ENCODE measurements at regions not wholly inside any gene's neighbourhood (a gene's known extent, or its start where the extent isn't known, plus 50 kb on each side); places are given as distances from the start of the nearest gene placed in this dataset.

DNA sequence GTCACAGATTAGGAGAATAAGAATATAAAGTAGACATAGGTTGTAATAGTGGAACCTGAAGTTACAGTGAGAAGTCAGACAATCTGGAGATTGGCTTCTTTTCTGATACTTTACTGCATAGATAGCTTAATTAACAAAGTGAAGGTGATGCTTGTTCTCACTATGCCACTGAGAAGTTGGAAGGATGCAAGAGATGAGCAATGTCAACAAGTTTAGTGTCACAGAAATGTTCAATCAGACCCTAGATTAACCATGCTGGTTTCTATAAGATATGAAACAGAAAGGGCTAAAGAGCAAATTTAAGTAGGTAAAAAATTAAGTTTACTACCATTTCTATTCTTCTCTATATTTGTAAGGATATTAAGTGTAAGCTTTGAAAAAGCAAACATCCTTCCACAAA, 838.6 kb upstream of the SORCS1 start:
- no peak for TF ChIP-seq ZBTB7A (IDR thresholded peaks at IDR 0.05; ENCODE audit: low read depth)
- no peak for TF ChIP-seq TCF12 (IDR thresholded peaks at IDR 0.05; ENCODE audit: low read depth)
- no peak for TF ChIP-seq TEAD4 (IDR thresholded peaks at IDR 0.05)

DNA sequence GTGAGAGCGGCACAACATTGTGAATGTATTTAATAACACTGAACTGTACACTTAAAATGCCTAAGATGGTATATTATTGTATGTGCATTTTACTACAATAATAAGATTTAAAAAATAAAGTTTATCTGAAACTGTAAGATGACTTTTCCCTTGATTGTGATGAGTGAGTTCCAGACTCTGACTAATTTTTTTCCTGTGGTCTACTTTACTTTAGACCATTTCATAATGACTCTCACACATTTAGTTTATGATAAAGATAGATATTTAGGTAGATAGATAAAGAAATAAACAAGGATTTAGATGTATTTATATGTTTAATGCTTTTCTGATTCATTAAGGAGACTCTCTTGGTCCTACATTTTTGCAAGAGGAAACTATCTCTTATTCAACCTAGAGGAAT, 835.9 kb upstream of the SORCS1 start:
- TF ChIP-seq RAD21 (IDR thresholded peaks at IDR 0.05; ENCODE audit: low read depth) (no peak), YY1 (IDR thresholded peaks at IDR 0.05; ENCODE audit: low read depth) (no peak), FOXM1 (IDR thresholded peaks at IDR 0.05; ENCODE audit: borderline replicate concordance, low read depth) (no peak), TCF12 (IDR thresholded peaks at IDR 0.05; ENCODE audit: low read depth) (no peak), CREB1 (IDR thresholded peaks at IDR 0.05; ENCODE audit: low read depth) (no peak), REST (IDR thresholded peaks at IDR 0.05; ENCODE audit: low read depth) (no peak), NFIC (IDR thresholded peaks at IDR 0.05) (no peak), MAX (IDR thresholded peaks at IDR 0.05) (no peak), TEAD4 (IDR thresholded peaks at IDR 0.05) (no peak)
- TF ChIP-seq, protein P1, sequence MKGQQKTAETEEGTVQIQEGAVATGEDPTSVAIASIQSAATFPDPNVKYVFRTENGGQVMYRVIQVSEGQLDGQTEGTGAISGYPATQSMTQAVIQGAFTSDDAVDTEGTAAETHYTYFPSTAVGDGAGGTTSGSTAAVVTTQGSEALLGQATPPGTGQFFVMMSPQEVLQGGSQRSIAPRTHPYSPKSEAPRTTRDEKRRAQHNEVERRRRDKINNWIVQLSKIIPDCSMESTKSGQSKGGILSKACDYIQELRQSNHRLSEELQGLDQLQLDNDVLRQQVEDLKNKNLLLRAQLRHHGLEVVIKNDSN (IDR thresholded peaks at IDR 0.05) = no peak

- TF ChIP-seq REST (IDR thresholded peaks at IDR 0.05; ENCODE audit: low read depth) = no peak
Measured at GRCh38 chr10:107994621-107995270, 830.2 kb upstream of the SORCS1 start.

GRCh38 chr10:107986571-107986970, 822.1 kb upstream of the SORCS1 start:
- TF ChIP-seq YY1 (IDR thresholded peaks at IDR 0.05; ENCODE audit: low read depth) = no peak
- TF ChIP-seq TAF1 (IDR thresholded peaks at IDR 0.05; ENCODE audit: low read depth) = no peak
- TF ChIP-seq MAX (IDR thresholded peaks at IDR 0.05) = no peak
- TF ChIP-seq, protein P1 (IDR thresholded peaks at IDR 0.05) = no peak
- no peak for TF ChIP-seq FOXM1 (IDR thresholded peaks at IDR 0.05; ENCODE audit: borderline replicate concordance, low read depth)
- no peak for TF ChIP-seq EGR1 (IDR thresholded peaks at IDR 0.05)
- no peak for TF ChIP-seq ZBTB7A (IDR thresholded peaks at IDR 0.05; ENCODE audit: low read depth)
- TF ChIP-seq CREB1 (IDR thresholded peaks at IDR 0.05; ENCODE audit: low read depth) = no peak
- TF ChIP-seq EP300 (IDR thresholded peaks at IDR 0.05; ENCODE audit: borderline replicate concordance) = no peak
- no peak for TF ChIP-seq RAD21 (IDR thresholded peaks at IDR 0.05; ENCODE audit: low read depth)
- TF ChIP-seq REST (IDR thresholded peaks at IDR 0.05; ENCODE audit: low read depth) = no peak

DNA sequence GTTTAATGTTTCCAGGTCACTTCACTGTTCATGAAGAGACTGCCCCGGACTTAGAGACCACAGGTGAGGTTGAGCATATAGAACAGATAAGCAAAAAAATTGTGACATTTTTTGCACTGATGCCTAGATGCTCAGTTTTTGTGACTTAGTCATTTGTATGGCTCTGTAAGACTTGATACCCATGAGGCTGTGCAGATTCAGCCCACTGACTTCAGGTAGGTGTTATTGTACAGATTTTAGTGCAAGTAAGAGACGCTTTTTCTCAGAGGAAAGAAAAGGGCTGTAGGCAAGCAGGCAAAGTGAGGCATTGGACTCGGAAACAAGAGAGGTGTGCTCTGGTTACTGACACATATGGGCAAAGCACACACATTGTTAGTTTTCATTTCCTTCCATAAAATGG, 820.1 kb upstream of the SORCS1 start:
- no peak for TF ChIP-seq FOXM1 (IDR thresholded peaks at IDR 0.05; ENCODE audit: borderline replicate concordance, low read depth)
- TF ChIP-seq YY1 (IDR thresholded peaks at IDR 0.05; ENCODE audit: low read depth) = no peak
- no peak for TF ChIP-seq CREB1 (IDR thresholded peaks at IDR 0.05; ENCODE audit: low read depth)
- no peak for TF ChIP-seq REST (IDR thresholded peaks at IDR 0.05; ENCODE audit: low read depth)
- no peak for TF ChIP-seq NFIC (IDR thresholded peaks at IDR 0.05)
- TF ChIP-seq TCF12 (IDR thresholded peaks at IDR 0.05; ENCODE audit: low read depth) = no peak
- no peak for TF ChIP-seq MAX (IDR thresholded peaks at IDR 0.05)
- TF ChIP-seq, protein P1 (IDR thresholded peaks at IDR 0.05) = no peak
- TF ChIP-seq RAD21 (IDR thresholded peaks at IDR 0.05; ENCODE audit: low read depth) = no peak
- TF ChIP-seq ZBTB7A (IDR thresholded peaks at IDR 0.05; ENCODE audit: low read depth) = no peak
- no peak for TF ChIP-seq EGR1 (IDR thresholded peaks at IDR 0.05)

All from Ishikawa (cell line).